Dermis blood vessel endothelial cell (primary cell): ENCODE measurements at regions not wholly inside any gene's neighbourhood (a gene's known extent, or its start where the extent isn't known, plus 50 kb on each side); places are given as distances from the start of the nearest gene placed in this dataset.
A peak's percentile ranks its signal among the peaks of the same experiment; 100 is the strongest.
"Not testable (repeated sequence)": the region's sequence is repeated elsewhere in the genome, so short reads cannot be mapped to it uniquely, and the experiment has no call there.

Experiments
- DNase-seq: peaks from one replicate; pipeline ENCODE4 v3.0.0; 2010

DNA sequence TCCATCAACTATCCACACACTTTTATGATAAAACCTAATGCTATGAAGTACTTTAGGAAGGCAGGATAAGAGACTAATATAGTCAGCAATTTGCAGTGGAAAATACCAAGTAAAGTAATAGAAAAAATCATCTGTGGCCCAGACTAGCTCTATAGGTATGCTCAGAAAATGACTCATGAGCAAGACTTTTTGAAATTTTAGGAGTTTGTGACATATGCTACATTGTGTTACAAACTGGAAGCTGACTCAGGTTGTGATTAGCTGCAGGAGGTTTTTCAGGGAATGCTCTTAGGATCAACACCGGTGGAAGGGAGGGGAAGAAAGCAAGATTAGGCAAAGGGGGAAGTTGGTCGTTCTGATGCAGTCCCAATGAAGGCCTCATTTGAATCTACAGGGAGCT is 56.1 kb downstream of the FEZF1 start:
- no peak for DNase-seq

- DNase-seq: not testable (repeated sequence)
Measured at GRCh38 chr7:122238729-122239128, 65.8 kb downstream of the FEZF1 start.

DNA sequence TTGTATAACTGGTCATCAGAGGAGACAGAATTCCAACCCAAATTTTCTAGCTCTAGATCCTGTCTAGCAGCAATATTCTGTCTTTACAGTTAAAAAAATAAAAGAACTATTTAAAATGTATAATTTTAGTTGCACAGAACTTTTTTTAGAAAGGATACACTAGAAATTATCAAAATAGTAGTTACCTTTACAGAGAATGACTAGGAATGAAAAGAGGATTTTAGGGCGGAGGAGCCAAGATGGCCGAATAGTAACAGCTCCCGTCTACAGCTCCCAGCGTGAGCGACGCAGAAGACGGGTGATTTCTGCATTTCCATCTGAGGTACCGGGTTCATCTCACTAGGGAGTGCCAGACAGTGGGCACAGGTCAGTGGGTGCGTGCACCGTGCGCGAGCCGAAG is 66.3 kb downstream of the FEZF1 start:
- not testable (repeated sequence) for DNase-seq

- DNase-seq: no peak
Measured at GRCh38 chr7:122225874-122226273, 78.7 kb downstream of the FEZF1 start.

DNA sequence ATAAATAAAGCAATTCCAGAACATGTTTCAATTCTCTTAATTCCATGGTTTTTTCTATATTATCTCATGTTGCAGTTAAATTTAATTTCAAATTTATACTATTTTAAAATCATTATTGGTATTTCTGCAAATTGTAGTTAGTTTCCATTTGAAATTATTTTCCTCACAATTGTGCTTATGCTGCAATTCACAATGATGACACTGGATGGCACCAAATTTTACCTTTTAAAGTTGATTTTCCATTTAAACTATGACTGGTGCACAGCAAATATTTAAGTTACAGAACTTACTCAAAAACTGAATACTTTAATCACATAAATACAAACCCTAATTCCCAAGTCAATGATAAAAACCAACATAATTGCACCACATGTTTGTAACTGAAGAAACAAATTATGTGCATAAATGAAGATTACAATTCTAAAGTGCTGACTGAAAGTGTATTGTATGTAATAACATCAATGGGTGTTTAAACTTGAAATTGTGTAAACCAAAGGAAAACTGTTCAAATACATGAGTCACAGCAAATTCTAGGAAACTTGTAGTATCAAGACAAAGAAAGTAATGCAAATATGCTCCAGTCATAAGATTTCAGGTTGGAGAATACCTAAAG is 75.3 kb upstream of the AASS start:
- peak; percentile 61 for DNase-seq

DNA sequence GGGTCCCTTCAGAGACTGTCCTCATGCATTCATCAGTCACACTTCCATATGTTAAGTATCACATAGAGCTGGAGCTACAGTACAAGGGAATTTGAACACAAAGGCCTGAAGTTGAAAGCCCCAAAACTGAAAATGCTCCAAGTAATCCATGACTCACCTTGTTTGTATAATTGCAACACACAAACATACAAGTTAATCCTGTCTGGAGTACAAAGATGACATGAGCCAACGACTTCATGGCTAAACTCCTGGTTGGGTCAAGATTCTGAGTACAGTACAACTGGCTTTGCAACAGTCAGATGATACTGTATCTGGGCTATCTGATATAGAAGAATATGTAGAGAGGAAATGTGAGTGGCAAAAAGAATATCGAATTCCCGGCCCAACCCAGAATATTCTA is 73.1 kb upstream of the AASS start:
- DNase-seq: no peak

- DNase-seq: peak; percentile 6
Measured at GRCh38 chr7:122212754-122213153, 68.7 kb upstream of the AASS start.

DNA sequence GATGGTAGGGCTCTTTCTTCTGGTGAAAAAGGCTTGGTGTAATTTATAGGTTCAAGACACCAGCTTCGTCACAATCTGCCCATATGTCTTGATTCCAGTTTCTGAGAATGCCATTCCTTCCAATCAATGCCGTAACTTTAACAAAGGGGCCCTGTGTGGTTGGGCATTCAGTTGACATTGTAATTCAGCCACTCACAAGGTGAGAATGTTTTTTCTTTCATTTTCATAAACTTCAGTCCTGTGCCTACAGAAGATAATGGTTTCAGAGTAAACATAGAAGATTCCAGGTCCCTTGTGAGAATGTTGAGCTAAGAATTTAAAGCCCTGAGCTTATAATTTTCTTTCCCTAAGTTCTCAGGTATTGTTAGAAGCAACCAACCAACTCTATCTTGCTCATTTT is 67.3 kb upstream of the AASS start:
- DNase-seq: no peak

GRCh38 chr7:122206985-122207384 is 62.9 kb upstream of the AASS start:
- DNase-seq: no peak

GRCh38 chr7:122203814-122204213 is 59.8 kb upstream of the AASS start:
- DNase-seq: no peak

GRCh38 chr7:122200888-122201287 is 56.8 kb upstream of the AASS start:
- no peak for DNase-seq

- no peak for DNase-seq
Measured at GRCh38 chr7:122199171-122199570, 55.1 kb upstream of the AASS start.

DNA sequence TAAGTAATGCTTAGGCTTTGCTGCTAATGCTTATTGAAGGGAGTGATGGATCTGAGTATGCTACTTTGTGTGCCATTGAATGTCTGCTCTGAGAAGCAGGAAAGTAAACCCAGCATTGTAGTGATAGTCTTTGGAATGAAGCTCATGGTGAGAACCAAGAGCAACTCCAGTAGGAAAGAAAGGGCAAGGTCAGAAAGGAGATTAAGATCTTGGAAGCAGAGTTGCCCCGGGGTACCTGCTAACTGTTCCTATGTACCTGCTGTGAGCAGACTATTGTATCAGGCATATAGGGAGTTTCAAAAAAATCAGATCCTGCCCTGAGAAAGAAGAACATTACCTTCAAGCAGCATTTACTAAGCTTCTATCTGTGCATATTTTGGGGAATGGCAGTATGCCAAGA is 54.5 kb upstream of the AASS start:
- no peak for DNase-seq
